HepG2 (cell line): ENCODE measurements at regions not wholly inside any gene's neighbourhood (a gene's known extent, or its start where the extent isn't known, plus 50 kb on each side); places are given as distances from the start of the nearest gene placed in this dataset.

Experiments
- ATF4 ChIP-seq, 2 experiments: fragments of 450-650 bp in 1 of 2; sonication (generic) in 1 of 2; formaldehyde crosslinking; IDR thresholded peaks; 2 replicates each; pipeline versions ENCODE4 v1.5.0 to v1.8.0; 2020 to 2022; ENCODE audit warnings: mild to moderate bottlenecking in 1 of 2, missing genetic modification reagents in 1 of 2
- GATAD1 ChIP-seq: IDR thresholded peaks from 2 replicates; pipeline ENCODE4 v1.6.1; 2016; ENCODE audit warnings: missing genetic modification reagents, missing compliant biosample characterization
- HNF1A ChIP-seq, 2 experiments: sonication (generic) in 1 of 2; formaldehyde crosslinking in 1 of 2; IDR thresholded peaks; 2 replicates each; pipeline versions ENCODE4 v1.4.0 to v1.6.1; 2016 to 2020; ENCODE audit warnings: borderline replicate concordance in 1 of 2, low read depth in 1 of 2, mild to moderate bottlenecking in 1 of 2, missing genetic modification reagents in 1 of 2
- KLF12 ChIP-seq: sonication (generic); formaldehyde crosslinking; IDR thresholded peaks from 2 replicates; pipeline ENCODE4 v1.4.0; 2020; ENCODE audit warnings: missing genetic modification reagents, borderline replicate concordance
- U2AF1 ChIP-seq: fragments of 200-400 bp; formaldehyde crosslinking; optimal IDR thresholded peaks from 2 replicates; pipeline ENCODE3; 2017; ENCODE audit warnings: mild to moderate bottlenecking, low read depth, low read length
- ZNF235 ChIP-seq: sonication (generic); formaldehyde crosslinking; IDR thresholded peaks from 2 replicates; pipeline ENCODE4 v1.8.1; 2023; ENCODE audit warnings: mild to moderate bottlenecking, missing genetic modification reagents, borderline replicate concordance
- ZNF572 ChIP-seq: sonication (generic); formaldehyde crosslinking; IDR thresholded peaks from 2 replicates; pipeline ENCODE4 v1.5.1; 2020; ENCODE audit warnings: mild to moderate bottlenecking, missing genetic modification reagents
- ZNF670 ChIP-seq: sonication (generic); formaldehyde crosslinking; IDR thresholded peaks from 2 replicates; pipeline ENCODE4 v1.8.0; 2022; ENCODE audit warnings: mild to moderate bottlenecking, missing genetic modification reagents, borderline replicate concordance
- TF ChIP-seq, protein P1 (sequence below): sonication (generic); formaldehyde crosslinking; IDR thresholded peaks from 2 replicates; pipeline ENCODE4 v1.4.0; 2020; ENCODE audit warnings: mild to moderate bottlenecking, missing genetic modification reagents
- TF ChIP-seq, protein P2 (sequence below): IDR thresholded peaks from 2 replicates; pipeline ENCODE4 v1.6.1; 2016
- TF ChIP-seq, protein P3 (sequence below): sonication (generic); formaldehyde crosslinking; IDR thresholded peaks from 2 replicates; pipeline ENCODE4 v1.4.0; 2020; ENCODE audit warnings: missing genetic modification reagents

DNA sequence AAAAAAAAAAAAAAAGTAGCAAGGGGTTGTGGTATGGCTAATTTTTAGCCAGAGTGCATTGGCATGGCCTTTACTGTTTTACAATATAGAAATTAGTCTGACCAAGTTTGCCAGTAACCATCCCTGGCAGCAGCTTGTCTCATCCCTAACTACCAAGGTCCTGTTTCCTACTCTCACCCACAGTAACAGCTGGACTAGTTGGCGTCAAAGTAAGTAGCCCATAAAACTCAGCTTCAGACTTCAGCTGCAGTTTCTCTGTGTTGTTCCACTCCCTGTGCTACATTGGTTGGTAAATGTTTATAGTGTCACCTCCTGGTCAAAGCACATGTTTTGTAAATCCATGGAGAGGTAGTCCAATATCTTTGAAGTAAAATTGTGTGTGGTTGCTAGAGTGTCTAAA lies 691.3 kb downstream of the ZPLD1 start (continued):
- TF ChIP-seq HNF1A (IDR thresholded peaks at IDR 0.05; ENCODE audit: low read depth) = no peak
- TF ChIP-seq HNF1A (CRISPR knock-in tag; IDR thresholded peaks at IDR 0.05; ENCODE audit: borderline replicate concordance) = no peak
- TF ChIP-seq, protein P1, sequence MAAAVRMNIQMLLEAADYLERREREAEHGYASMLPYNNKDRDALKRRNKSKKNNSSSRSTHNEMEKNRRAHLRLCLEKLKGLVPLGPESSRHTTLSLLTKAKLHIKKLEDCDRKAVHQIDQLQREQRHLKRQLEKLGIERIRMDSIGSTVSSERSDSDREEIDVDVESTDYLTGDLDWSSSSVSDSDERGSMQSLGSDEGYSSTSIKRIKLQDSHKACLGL (CRISPR knock-in tag) = no peak
- TF ChIP-seq ZNF572 (CRISPR knock-in tag) = no peak
- TF ChIP-seq, protein P2, sequence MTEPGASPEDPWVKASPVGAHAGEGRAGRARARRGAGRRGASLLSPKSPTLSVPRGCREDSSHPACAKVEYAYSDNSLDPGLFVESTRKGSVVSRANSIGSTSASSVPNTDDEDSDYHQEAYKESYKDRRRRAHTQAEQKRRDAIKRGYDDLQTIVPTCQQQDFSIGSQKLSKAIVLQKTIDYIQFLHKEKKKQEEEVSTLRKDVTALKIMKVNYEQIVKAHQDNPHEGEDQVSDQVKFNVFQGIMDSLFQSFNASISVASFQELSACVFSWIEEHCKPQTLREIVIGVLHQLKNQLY (CRISPR knock-in tag) = no peak
- TF ChIP-seq U2AF1 = no peak
- no peak for TF ChIP-seq ZNF670
- no peak for TF ChIP-seq ZNF235 (CRISPR knock-in tag)
- TF ChIP-seq ATF4 (CRISPR knock-in tag; IDR thresholded peaks at IDR 0.05) = no peak
- TF ChIP-seq, protein P3, sequence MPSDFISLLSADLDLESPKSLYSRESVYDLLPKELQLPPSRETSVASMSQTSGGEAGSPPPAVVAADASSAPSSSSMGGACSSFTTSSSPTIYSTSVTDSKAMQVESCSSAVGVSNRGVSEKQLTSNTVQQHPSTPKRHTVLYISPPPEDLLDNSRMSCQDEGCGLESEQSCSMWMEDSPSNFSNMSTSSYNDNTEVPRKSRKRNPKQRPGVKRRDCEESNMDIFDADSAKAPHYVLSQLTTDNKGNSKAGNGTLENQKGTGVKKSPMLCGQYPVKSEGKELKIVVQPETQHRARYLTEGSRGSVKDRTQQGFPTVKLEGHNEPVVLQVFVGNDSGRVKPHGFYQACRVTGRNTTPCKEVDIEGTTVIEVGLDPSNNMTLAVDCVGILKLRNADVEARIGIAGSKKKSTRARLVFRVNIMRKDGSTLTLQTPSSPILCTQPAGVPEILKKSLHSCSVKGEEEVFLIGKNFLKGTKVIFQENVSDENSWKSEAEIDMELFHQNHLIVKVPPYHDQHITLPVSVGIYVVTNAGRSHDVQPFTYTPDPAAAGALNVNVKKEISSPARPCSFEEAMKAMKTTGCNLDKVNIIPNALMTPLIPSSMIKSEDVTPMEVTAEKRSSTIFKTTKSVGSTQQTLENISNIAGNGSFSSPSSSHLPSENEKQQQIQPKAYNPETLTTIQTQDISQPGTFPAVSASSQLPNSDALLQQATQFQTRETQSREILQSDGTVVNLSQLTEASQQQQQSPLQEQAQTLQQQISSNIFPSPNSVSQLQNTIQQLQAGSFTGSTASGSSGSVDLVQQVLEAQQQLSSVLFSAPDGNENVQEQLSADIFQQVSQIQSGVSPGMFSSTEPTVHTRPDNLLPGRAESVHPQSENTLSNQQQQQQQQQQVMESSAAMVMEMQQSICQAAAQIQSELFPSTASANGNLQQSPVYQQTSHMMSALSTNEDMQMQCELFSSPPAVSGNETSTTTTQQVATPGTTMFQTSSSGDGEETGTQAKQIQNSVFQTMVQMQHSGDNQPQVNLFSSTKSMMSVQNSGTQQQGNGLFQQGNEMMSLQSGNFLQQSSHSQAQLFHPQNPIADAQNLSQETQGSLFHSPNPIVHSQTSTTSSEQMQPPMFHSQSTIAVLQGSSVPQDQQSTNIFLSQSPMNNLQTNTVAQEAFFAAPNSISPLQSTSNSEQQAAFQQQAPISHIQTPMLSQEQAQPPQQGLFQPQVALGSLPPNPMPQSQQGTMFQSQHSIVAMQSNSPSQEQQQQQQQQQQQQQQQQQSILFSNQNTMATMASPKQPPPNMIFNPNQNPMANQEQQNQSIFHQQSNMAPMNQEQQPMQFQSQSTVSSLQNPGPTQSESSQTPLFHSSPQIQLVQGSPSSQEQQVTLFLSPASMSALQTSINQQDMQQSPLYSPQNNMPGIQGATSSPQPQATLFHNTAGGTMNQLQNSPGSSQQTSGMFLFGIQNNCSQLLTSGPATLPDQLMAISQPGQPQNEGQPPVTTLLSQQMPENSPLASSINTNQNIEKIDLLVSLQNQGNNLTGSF (CRISPR knock-in tag) = no peak
- no peak for TF ChIP-seq KLF12 (CRISPR knock-in tag)
- TF ChIP-seq GATAD1 = no peak
